Esophagus squamous epithelium (tissue), 5 donors: ENCODE measurements at regions not wholly inside any gene's neighbourhood (a gene's known extent, or its start where the extent isn't known, plus 50 kb on each side); places are given as distances from the start of the nearest gene placed in this dataset.

Experiments used
- DNase-seq: peaks from one replicate; lab custom pipeline; 2025; lab: John Stamatoyannopoulos, UW
- H3K27ac ChIP-seq, 4 donors: fragments of 200-600 bp; sonication (generic); one replicate each; pipeline ENCODE4 v1.5.1; 2016 to 2019; ENCODE audit warnings: mild to moderate bottlenecking in 1 of 4
- H3K27me3 ChIP-seq, 4 donors: fragments of 200-600 bp; sonication (generic); 1 replicate in 3 of 4; 2 replicates in 1 of 4; pipeline versions ENCODE4 v1.5.1 to v1.6.0; 2017 to 2021; ENCODE audit warnings: antibody characterized with exemption in 1 of 4
- H3K36me3 ChIP-seq, 3 donors: fragments of 200-600 bp; sonication (generic); one replicate each; pipeline ENCODE4 v1.5.1; 2016 to 2019
- H3K4me1 ChIP-seq, 3 donors: fragments of 200-600 bp; sonication (generic); one replicate each; pipeline ENCODE4 v1.5.1; 2017 to 2019
- H3K4me3 ChIP-seq, 4 donors: fragments of 200-600 bp; sonication (generic); 1 replicate in 3 of 4; 2 replicates in 1 of 4; pipeline ENCODE4 v1.5.1; 2016 to 2019; ENCODE audit warnings: mild to moderate bottlenecking in 2 of 4, moderate library complexity in 1 of 4
- H3K9me3 ChIP-seq, 3 donors: fragments of 200-600 bp; sonication (generic); one replicate each; pipeline ENCODE4 v1.5.1; 2016 to 2019
- POLR2A ChIP-seq, 4 donors: fragments of 450-650 bp; IDR thresholded peaks; one replicate each; pipeline ENCODE4 v1.6.1; 2017; ENCODE audit warnings: antibody characterized with exemption in 4 of 4, mild to moderate bottlenecking in 4 of 4, moderate library complexity in 3 of 4
- WGBS, 2 donors: methylation state at CpG; one replicate each; pipeline ENCODE4 v1.1.5; 2018; 5-methylcytosine and 5-hydroxymethylcytosine counted together
- intact Hi-C: fragments of 100-400 bp; cut with DNase I; formaldehyde crosslinking; loops from one replicate; pipeline ENCODE4 v1.15.0; 2022
- TF ChIP-seq, protein P1 (sequence below), 6 experiments: fragments of 450-650 bp in 4 of 6; fragments of 200-600 bp in 2 of 6; sonication (generic) in 2 of 6; IDR thresholded peaks; one replicate each; pipeline ENCODE4 v1.5.1; 2016 to 2019; ENCODE audit warnings: antibody characterized with exemption in 6 of 6, mild to moderate bottlenecking in 4 of 6, moderate library complexity in 4 of 6
- donor health status: DM: yes; HTN: yes; CAD: no.

DNA sequence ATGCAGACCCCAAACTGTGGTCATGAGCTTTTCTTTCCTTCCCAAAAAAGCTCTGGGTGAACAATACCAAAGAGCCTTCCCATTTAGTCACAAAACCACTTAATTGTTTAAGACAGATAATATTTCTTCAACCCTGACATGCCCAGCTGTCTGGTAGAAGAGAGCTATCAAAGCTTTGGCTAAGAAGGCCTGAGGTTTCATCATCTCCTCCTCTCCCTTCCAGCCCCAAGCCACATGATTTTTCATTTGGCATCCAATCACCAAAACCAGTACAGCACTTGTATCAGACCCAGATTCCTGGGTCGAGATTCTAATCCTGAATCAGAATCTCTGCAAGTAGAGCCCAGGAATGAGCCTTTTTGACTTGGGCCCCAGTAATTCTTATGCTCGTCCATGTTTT, 199.6 kb upstream of the TMEM260 start:
- TF ChIP-seq, protein P1, sequence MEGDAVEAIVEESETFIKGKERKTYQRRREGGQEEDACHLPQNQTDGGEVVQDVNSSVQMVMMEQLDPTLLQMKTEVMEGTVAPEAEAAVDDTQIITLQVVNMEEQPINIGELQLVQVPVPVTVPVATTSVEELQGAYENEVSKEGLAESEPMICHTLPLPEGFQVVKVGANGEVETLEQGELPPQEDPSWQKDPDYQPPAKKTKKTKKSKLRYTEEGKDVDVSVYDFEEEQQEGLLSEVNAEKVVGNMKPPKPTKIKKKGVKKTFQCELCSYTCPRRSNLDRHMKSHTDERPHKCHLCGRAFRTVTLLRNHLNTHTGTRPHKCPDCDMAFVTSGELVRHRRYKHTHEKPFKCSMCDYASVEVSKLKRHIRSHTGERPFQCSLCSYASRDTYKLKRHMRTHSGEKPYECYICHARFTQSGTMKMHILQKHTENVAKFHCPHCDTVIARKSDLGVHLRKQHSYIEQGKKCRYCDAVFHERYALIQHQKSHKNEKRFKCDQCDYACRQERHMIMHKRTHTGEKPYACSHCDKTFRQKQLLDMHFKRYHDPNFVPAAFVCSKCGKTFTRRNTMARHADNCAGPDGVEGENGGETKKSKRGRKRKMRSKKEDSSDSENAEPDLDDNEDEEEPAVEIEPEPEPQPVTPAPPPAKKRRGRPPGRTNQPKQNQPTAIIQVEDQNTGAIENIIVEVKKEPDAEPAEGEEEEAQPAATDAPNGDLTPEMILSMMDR (IDR thresholded peaks at IDR 0.05) = no peak
- intact Hi-C loops = no loop called here
- Histone ChIP-seq H3K4me1 (peaks cover 0 to 25% (median 12%) of the 10 kb centered on the region in 3 donors), H3K27ac (peak overlapping the region in 3 of 4 donors; percentile 28 to 76 (median 30)), H3K9me3 (peaks cover 0 to 4% (median 0%) of the 10 kb centered on the region in 3 donors), H3K4me3 (no peak overlapping the region), H3K36me3 (no peaks in the 10 kb centered on the region), H3K27me3 (no peaks in the 10 kb centered on the region)
- 72% methylated on average over 2 of the region's 2 CpGs for WGBS, 2 donors
- no peak for DNase-seq

DNA sequence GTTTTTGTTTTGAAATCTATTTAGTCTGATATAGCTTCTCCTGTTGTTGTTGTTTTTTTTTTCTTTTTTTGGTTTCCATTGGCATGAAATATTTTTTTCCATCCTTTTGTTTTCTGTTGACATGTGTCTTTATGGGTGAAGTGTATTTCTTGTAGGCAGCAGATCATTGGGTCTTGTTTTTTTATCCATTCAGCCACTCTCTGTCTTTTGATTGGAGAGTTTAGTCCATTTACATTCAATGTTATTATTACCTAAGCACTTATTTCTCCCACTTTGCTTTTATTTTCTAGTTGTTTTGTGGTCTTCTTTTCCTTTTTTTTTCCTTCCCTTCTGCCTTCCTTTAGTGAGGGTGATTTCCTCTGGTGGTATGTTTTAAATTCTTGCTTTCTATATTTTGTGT, 193.6 kb upstream of the TMEM260 start:
- no peak for DNase-seq
- no peak for TF ChIP-seq POLR2A (IDR thresholded peaks at IDR 0.05)
- TF ChIP-seq, protein P1 (IDR thresholded peaks at IDR 0.05) = no peak
- Histone ChIP-seq H3K36me3 (no peaks in the 10 kb centered on the region), H3K9me3 (peaks cover 0 to 4% (median 0%) of the 10 kb centered on the region in 3 donors), H3K4me3 (no peak overlapping the region), H3K4me1 (no peaks in the 10 kb centered on the region), H3K27me3 (no peaks in the 10 kb centered on the region), H3K27ac (no peak overlapping the region)
- intact Hi-C loops = no loop called here

DNA sequence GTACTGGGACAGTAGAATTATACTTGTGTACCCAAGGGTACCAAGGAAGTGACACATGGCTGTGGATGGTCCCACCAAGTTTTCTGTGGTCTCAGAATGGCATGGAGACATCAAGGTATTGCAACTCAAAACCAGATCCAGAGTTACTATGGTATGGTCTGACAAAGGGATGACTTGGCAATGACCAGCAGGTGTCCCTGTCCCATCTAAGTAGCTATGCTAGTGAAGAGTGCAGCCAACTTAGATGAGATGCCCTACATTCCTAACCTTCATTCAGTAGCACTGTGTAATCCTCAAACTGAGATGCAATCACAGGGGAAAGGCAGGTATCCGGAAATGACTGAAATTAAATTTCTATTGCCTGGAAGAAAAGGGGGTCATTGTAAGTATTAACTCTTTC, 188.7 kb upstream of the TMEM260 start:
- TF ChIP-seq, protein P1 (IDR thresholded peaks at IDR 0.05) = peak in 1 of 6 experiments; percentile 17
- TF ChIP-seq POLR2A (IDR thresholded peaks at IDR 0.05) = no peak
- WGBS, 2 donors = 77 to 83% methylated on average over 1 of the region's 1 CpG
- no peak overlapping the region for H3K4me3 ChIP-seq
- DNase-seq = no peak
- H3K27ac ChIP-seq = no peak overlapping the region
- intact Hi-C loops = no loop called here
- no peaks in the 10 kb centered on the region for H3K27me3 ChIP-seq
- no peaks in the 10 kb centered on the region for H3K4me1 ChIP-seq
- no peaks in the 10 kb centered on the region for H3K36me3 ChIP-seq
- no peaks in the 10 kb centered on the region for H3K9me3 ChIP-seq

DNA sequence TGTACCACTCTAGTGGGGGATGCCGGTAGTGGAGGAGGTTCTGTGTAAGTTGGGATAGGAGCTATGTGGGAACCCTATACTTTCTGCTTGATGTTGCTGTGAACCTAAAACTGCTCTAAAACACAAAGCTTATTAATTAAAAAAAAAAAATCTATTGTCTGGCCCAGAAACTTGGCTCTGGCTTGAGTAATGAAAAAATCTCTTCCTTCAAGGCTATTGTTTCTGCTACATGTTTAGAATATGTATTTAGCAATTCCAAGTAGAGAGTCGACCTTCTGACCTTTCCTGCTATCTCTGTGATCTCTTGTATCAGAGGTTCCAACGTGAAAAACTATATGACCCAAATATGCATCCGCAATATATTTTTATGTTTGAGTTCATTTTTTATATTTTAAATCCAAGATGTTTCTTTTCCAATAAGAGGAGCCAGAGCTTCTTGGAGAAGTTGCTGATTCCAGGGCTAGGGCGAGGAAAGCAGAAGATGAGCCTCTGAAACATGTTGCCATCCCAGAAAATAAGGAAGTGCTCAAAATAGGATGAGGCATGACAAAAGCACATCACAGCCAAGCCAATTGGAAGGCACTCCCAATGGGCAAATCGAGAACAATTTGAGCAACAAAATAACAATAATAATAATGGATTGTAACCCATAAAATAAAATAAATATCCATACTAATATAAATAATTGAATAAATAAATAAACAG, 184.6 kb upstream of the TMEM260 start:
- Histone ChIP-seq H3K4me1 (peaks cover 0 to 4% (median 0%) of the 10 kb centered on the region in 3 donors), H3K9me3 (no peaks in the 10 kb centered on the region), H3K36me3 (no peaks in the 10 kb centered on the region), H3K27me3 (no peaks in the 10 kb centered on the region), H3K4me3 (no peak overlapping the region), H3K27ac (no peak overlapping the region)
- intact Hi-C loops = no loop called here
- no peak for TF ChIP-seq POLR2A (IDR thresholded peaks at IDR 0.05)
- TF ChIP-seq, protein P1 (IDR thresholded peaks at IDR 0.05) = no peak
- WGBS, 2 donors = 69 to 74% methylated on average over 6 of the region's 6 CpGs
- no peak for DNase-seq

DNA sequence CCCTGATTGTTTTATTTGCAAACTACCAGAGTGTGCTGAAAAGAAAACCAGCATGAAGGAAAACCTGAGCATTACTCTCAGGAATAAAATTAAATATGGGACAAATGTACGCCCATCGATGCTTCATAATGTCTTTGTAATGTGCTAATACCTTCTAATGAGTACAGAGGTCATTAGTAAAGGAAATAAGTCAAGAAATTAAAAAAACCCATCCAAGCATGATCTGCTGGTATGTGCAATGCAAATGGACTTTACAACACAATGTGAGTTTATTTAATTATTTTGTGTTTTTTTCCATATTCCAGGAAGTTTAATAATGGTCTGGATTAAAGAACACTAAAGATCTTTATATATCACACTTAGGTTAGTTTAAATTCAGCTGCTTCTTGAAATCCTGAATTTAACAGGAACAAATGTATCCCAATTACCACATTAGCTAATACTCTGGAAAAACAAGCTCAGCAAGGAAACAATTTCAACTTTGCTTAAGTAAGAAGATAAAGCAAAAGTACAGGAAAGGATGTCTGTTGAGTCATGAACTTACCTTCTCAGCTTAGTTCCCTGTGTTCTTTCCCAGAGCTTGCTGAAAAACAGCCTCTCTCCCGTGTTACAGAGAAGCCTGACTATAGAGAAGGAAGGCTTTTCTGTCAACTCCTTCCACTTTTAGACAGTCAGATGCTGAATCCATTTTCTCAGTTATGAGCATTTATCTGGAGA, 179.3 kb upstream of the TMEM260 start:
- intact Hi-C loops = no loop called here
- H3K36me3 ChIP-seq = no peaks in the 10 kb centered on the region
- TF ChIP-seq POLR2A (IDR thresholded peaks at IDR 0.05) = no peak
- TF ChIP-seq, protein P1 (IDR thresholded peaks at IDR 0.05) = no peak
- no peaks in the 10 kb centered on the region for H3K9me3 ChIP-seq
- peaks cover 0 to 17% (median 0%) of the 10 kb centered on the region in 3 donors for H3K4me1 ChIP-seq
- peak overlapping the region in 2 of 4 donors; percentile 4 to 47 for H3K27ac ChIP-seq
- H3K4me3 ChIP-seq = no peak overlapping the region
- no peak for DNase-seq
- H3K27me3 ChIP-seq = no peaks in the 10 kb centered on the region
- WGBS, 2 donors = 42 to 45% methylated on average over 3 of the region's 3 CpGs
